ENCODE measurements at regions not wholly inside any gene's neighbourhood (a gene's known extent, or its start where the extent isn't known, plus 50 kb on each side); places are given as distances from the start of the nearest gene placed in this dataset.

DNA sequence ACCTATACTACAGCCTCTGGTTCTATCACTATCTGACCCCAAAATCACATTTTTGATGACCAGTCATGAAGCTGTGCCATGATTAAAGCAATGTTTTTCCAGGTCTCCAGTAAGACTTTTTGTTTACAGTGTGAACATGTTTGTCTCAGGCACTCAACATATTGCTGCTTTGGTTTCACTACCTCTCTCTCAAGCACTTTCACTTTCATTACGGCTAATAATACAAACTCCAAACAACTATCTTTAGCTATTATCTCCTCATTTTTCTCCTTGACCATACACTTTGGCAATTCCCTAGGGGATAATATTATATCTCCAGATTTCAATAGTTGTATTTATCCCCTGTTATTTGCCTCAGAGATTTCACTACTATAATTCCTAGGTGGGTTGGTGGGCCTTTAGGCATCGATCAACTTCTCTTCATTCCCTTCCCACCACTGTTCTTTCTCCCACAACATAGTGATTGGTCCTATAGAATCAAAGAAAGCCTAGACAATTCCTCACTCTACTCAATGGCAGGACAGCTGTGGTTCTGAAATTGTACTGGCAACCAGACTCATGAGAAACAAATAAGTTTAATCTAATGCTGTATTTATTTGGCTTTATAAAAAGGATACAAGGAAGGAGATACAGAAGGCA, 261.4 kb upstream of the ZWINT start:
- Histone ChIP-seq H3K27ac (ENCODE audit: low read length) (no peak overlapping the region), H4K20me1 (ENCODE audit: insufficient read depth, low read length) (no peaks in the 10 kb centered on the region), H3K36me3 (replicated peaks; ENCODE audit: low read depth, low read length) (no peaks in the 10 kb centered on the region), H3K4me1 (ENCODE audit: low read length) (peaks cover 21% of the 10 kb centered on the region), H2AFZ (ENCODE audit: low read depth, low read length) (peak overlapping the region; percentile 52; the same call in 1 of the 2 replicates), H3K27me3 (ENCODE audit: low read depth, low read length) (no peaks in the 10 kb centered on the region), H3K79me2 (ENCODE audit: low read length) (no peaks in the 10 kb centered on the region), H3K4me3 (ENCODE audit: low read length) (peak overlapping the region; percentile 36; the same call in 1 of the 2 replicates), H3K9ac (ENCODE audit: low read length) (no peak overlapping the region), H3K4me2 (ENCODE audit: low read length) (peak overlapping the region; percentile 51), H3K9me3 (ENCODE audit: insufficient read depth, low read length) (no peaks in the 10 kb centered on the region)
- TF ChIP-seq, protein P1, sequence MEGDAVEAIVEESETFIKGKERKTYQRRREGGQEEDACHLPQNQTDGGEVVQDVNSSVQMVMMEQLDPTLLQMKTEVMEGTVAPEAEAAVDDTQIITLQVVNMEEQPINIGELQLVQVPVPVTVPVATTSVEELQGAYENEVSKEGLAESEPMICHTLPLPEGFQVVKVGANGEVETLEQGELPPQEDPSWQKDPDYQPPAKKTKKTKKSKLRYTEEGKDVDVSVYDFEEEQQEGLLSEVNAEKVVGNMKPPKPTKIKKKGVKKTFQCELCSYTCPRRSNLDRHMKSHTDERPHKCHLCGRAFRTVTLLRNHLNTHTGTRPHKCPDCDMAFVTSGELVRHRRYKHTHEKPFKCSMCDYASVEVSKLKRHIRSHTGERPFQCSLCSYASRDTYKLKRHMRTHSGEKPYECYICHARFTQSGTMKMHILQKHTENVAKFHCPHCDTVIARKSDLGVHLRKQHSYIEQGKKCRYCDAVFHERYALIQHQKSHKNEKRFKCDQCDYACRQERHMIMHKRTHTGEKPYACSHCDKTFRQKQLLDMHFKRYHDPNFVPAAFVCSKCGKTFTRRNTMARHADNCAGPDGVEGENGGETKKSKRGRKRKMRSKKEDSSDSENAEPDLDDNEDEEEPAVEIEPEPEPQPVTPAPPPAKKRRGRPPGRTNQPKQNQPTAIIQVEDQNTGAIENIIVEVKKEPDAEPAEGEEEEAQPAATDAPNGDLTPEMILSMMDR (IDR thresholded peaks at IDR 0.05; ENCODE audit: low read depth, low read length): no peak
- no peak for TF ChIP-seq EZH2phosphoT487 (IDR thresholded peaks at IDR 0.05; ENCODE audit: low read depth)

GRCh38 chr10:56606202-56606601, 245.1 kb upstream of the ZWINT start:
- no peak overlapping the region for H3K27ac ChIP-seq (ENCODE audit: low read length)
- H3K79me2 ChIP-seq (ENCODE audit: low read length): no peaks in the 10 kb centered on the region
- TF ChIP-seq EZH2phosphoT487 (IDR thresholded peaks at IDR 0.05; ENCODE audit: low read depth): no peak
- TF ChIP-seq, protein P1 (IDR thresholded peaks at IDR 0.05; ENCODE audit: low read depth, low read length): no peak
- H3K9ac ChIP-seq (ENCODE audit: low read length): no peak overlapping the region
- H3K27me3 ChIP-seq (ENCODE audit: low read depth, low read length): no peaks in the 10 kb centered on the region
- H3K4me1 ChIP-seq (ENCODE audit: low read length): no peaks in the 10 kb centered on the region
- no peaks in the 10 kb centered on the region for H4K20me1 ChIP-seq (ENCODE audit: insufficient read depth, low read length)
- H3K4me2 ChIP-seq (ENCODE audit: low read length): no peak overlapping the region
- no peak overlapping the region for H2AFZ ChIP-seq (ENCODE audit: low read depth, low read length)
- H3K9me3 ChIP-seq (ENCODE audit: insufficient read depth, low read length): no peaks in the 10 kb centered on the region
- no peak overlapping the region for H3K4me3 ChIP-seq (ENCODE audit: low read length)
- H3K36me3 ChIP-seq (replicated peaks; ENCODE audit: low read depth, low read length): no peaks in the 10 kb centered on the region

GRCh38 chr10:56605051-56605450, 244.0 kb upstream of the ZWINT start:
- Histone ChIP-seq H3K9ac (ENCODE audit: low read length) (no peak overlapping the region), H3K27ac (ENCODE audit: low read length) (no peak overlapping the region), H3K4me1 (ENCODE audit: low read length) (no peaks in the 10 kb centered on the region), H3K4me3 (ENCODE audit: low read length) (peak overlapping the region; percentile 56), H3K9me3 (ENCODE audit: insufficient read depth, low read length) (no peaks in the 10 kb centered on the region), H4K20me1 (ENCODE audit: insufficient read depth, low read length) (no peaks in the 10 kb centered on the region), H3K79me2 (ENCODE audit: low read length) (no peaks in the 10 kb centered on the region), H2AFZ (ENCODE audit: low read depth, low read length) (0 out of 2 replicates have a peak overlapping the region, but pooled peaks have one; percentile 31), H3K4me2 (ENCODE audit: low read length) (peak overlapping the region; percentile 51), H3K36me3 (replicated peaks; ENCODE audit: low read depth, low read length) (no peaks in the 10 kb centered on the region), H3K27me3 (ENCODE audit: low read depth, low read length) (no peaks in the 10 kb centered on the region)
- TF ChIP-seq EZH2phosphoT487 (IDR thresholded peaks at IDR 0.05; ENCODE audit: low read depth): no peak
- TF ChIP-seq, protein P1 (IDR thresholded peaks at IDR 0.05; ENCODE audit: low read depth, low read length): no peak

- 0 out of 2 replicates have a peak overlapping the region, but pooled peaks have one; percentile 31 for H2AFZ ChIP-seq (ENCODE audit: low read depth, low read length)
- no peaks in the 10 kb centered on the region for H3K27me3 ChIP-seq (ENCODE audit: low read depth, low read length)
- peak overlapping the region; percentile 56; the same call in 1 of the 2 replicates for H3K4me3 ChIP-seq (ENCODE audit: low read length)
- peak overlapping the region; percentile 51 for H3K4me2 ChIP-seq (ENCODE audit: low read length)
- no peak overlapping the region for H3K9ac ChIP-seq (ENCODE audit: low read length)
- no peak for TF ChIP-seq EZH2phosphoT487 (IDR thresholded peaks at IDR 0.05; ENCODE audit: low read depth)
- TF ChIP-seq, protein P1 (IDR thresholded peaks at IDR 0.05; ENCODE audit: low read depth, low read length): no peak
- no peaks in the 10 kb centered on the region for H3K4me1 ChIP-seq (ENCODE audit: low read length)
- no peaks in the 10 kb centered on the region for H3K36me3 ChIP-seq (replicated peaks; ENCODE audit: low read depth, low read length)
- no peaks in the 10 kb centered on the region for H4K20me1 ChIP-seq (ENCODE audit: insufficient read depth, low read length)
- no peaks in the 10 kb centered on the region for H3K9me3 ChIP-seq (ENCODE audit: insufficient read depth, low read length)
- no peaks in the 10 kb centered on the region for H3K79me2 ChIP-seq (ENCODE audit: low read length)
- no peak overlapping the region for H3K27ac ChIP-seq (ENCODE audit: low read length)
Observed at GRCh38 chr10:56604624-56605023, 243.6 kb upstream of the ZWINT start.

All from OCI-LY3 (cell line).